HepG2 (cell line): ENCODE measurements at regions not wholly inside any gene's neighbourhood (a gene's known extent, or its start where the extent isn't known, plus 50 kb on each side); places are given as distances from the start of the nearest gene placed in this dataset.

Source experiments
- ARNTL ChIP-seq: sonication (generic); formaldehyde crosslinking; IDR thresholded peaks from 2 replicates; pipeline ENCODE4 v1.4.0; 2020; ENCODE audit warnings: mild to moderate bottlenecking, missing genetic modification reagents
- BRD4 ChIP-seq: sonication (generic); formaldehyde crosslinking; IDR thresholded peaks from 2 replicates; pipeline ENCODE4 v1.4.0; 2020; ENCODE audit warnings: missing genetic modification reagents
- POLR2A ChIP-seq, 2 experiments: IDR thresholded peaks; 2 replicates each; pipeline ENCODE4 v1.6.1; 2011; ENCODE audit warnings: low read depth in 2 of 2, low read length in 2 of 2, mild to moderate bottlenecking in 1 of 2, moderate library complexity in 1 of 2; ENCODE audit not compliant: insufficient read depth in 1 of 2
- ZBTB7A ChIP-seq: sonication (generic); formaldehyde crosslinking; IDR thresholded peaks from 2 replicates; pipeline ENCODE4 v1.8.0; 2022; ENCODE audit warnings: mild to moderate bottlenecking, missing genetic modification reagents
- ZNF121 ChIP-seq: sonication (generic); formaldehyde crosslinking; IDR thresholded peaks from 2 replicates; pipeline ENCODE4 v1.5.0; 2020; ENCODE audit warnings: mild to moderate bottlenecking, missing genetic modification reagents
- ZNF746 ChIP-seq: sonication (generic); formaldehyde crosslinking; IDR thresholded peaks from 2 replicates; pipeline ENCODE4 v1.8.0; 2022; ENCODE audit warnings: mild to moderate bottlenecking, missing genetic modification reagents
- TF ChIP-seq, protein P1 (sequence below): sonication (generic); formaldehyde crosslinking; IDR thresholded peaks from 2 replicates; pipeline ENCODE4 v1.4.0; 2020; ENCODE audit warnings: missing genetic modification reagents
- TF ChIP-seq, protein P2 (sequence below): sonication (generic); formaldehyde crosslinking; IDR thresholded peaks from 2 replicates; pipeline ENCODE4 v1.8.0; 2022; ENCODE audit warnings: missing genetic modification reagents, mild to moderate bottlenecking, inconsistent platforms, borderline replicate concordance

DNA sequence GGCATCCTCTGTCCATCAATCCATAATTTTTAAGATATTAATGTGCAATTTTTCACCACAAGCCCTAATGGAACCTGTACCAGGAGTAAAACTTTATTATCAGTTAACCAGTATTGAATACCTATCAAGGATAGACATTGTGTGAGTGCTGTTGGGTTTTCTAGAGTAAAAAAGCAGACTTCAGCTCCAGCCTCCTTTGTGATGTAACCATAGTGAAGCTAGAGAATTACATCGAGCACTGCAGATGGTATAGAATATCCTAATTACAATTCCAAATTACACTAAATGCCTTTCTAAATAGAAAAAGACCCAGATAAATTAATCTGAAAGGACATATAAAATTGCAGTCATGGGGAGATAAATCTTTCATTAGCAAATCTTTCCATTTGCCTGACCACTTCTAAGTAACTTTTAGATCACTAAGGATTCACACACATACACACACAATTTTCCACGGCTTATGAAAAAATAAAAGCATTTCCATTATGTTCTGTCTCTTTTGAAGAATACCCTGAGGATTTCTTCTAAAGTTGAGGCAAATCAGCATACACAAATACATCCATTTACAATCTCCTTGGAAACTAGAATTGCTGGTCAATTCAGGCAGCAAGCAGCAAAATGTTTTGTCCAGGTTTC lies 117.1 kb upstream of the TANK start:
- TF ChIP-seq, protein P1, sequence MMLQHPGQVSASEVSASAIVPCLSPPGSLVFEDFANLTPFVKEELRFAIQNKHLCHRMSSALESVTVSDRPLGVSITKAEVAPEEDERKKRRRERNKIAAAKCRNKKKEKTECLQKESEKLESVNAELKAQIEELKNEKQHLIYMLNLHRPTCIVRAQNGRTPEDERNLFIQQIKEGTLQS (CRISPR knock-in tag) = no peak
- TF ChIP-seq POLR2A (IDR thresholded peaks at IDR 0.05; ENCODE audit: insufficient read depth in 1 of 2, low read depth in 2 of 2, low read length in 2 of 2) = no peak
- TF ChIP-seq, protein P2, sequence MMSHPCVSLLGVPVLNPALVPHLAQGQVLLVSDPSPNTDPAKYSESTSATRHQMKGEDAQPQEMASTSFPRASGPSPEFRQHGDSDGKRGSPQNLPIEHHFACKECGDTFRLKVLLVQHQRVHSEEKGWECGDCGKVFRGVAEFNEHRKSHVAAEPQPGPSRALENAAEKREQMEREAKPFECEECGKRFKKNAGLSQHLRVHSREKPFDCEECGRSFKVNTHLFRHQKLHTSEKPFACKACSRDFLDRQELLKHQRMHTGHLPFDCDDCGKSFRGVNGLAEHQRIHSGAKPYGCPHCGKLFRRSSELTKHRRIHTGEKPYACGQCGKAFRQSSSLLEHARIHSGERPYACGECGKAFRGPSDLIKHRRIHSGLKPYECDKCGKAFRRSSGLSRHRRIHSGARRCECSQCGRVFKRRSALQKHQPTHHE (CRISPR knock-in tag) = no peak
- no peak for TF ChIP-seq BRD4
- TF ChIP-seq ARNTL = no peak
- no peak for TF ChIP-seq ZBTB7A (CRISPR knock-in tag)
- no peak for TF ChIP-seq ZNF746 (CRISPR knock-in tag)
- TF ChIP-seq ZNF121 (CRISPR knock-in tag) = no peak
